ENCODE measurements at regions not wholly inside any gene's neighbourhood (a gene's known extent, or its start where the extent isn't known, plus 50 kb on each side); places are given as distances from the start of the nearest gene placed in this dataset.
"Not testable (repeated sequence)": the region's sequence is repeated elsewhere in the genome, so short reads cannot be mapped to it uniquely, and the experiment has no call there.

DNA sequence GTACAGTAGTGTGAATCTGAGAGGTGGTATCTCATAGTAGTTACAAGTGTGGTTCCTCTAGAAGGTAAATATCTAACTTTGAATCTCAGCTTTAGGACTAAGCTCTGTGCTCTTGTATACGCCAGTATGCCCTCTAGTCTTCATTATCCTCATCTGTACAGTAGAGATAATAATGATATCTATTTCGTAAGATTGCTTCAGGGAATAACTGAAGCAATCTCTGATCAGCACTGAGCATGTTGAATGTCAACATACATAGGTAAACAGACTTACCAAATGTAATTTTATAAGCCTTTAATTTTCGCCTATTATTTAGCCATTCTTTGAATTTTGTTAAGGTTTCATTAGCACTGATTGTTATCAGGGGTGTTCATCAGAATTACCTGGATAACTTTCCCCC, 175.2 kb upstream of the ANKRD50 start:
- no peak for DNase-seq (ENCODE audit: low spot score)

DNA sequence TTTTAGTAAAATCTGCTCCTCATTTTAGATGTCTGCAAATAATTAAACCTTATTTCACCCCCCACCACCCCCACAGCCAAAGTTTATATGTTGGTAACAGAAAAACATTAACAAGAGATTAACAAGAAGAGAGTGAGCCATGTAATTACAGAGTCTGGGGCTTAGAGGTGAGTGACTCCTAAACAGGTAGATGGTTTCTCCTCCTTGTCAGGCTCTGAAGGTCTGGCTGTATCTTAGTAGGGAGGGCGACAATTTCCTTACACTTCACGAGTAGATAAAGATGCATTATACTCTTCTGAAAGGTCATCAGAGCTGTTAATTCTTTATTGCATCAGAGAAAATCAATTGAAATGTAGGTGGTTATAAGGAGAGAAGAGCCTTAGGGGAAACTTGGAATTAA, 171.8 kb upstream of the ANKRD50 start:
- no peak for DNase-seq (ENCODE audit: low spot score)

DNA sequence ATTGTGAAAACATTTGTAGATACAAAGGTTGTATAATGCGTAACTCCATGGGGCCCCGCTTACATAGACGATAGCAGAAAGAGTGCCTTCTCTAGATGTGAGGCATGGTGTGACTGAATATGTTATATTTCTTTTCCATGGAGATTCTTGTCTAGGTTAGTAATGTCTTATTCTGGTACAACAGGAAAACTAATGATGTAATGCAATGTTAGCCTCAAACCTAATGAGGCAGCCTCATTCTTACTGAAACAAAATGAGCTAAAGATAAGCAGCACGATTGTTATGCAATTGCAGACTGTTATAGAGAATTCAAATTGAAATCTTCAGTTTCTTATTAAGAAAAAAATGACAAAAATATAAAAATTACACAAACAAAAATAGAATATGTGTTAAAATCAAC, 171.1 kb upstream of the ANKRD50 start:
- no peak for DNase-seq (ENCODE audit: low spot score)

DNA sequence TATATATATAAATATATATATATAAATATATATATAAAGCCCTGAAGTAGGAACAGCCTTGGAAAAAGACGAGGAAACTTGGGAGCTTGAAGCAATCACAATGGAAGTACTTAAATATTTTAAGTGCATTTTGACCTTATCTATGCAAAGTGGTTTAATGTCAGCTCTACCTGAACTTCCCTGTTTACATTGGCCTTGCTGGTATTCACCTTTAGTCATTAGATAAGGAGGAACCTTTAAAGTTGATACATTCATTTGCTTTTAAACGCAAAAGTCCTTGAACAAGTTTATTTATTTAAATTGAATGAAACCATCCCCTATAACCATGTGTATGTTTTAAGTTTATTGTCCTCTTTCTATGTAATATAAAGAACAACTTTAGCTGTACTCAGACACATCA, 166.7 kb upstream of the ANKRD50 start:
- DNase-seq (ENCODE audit: low spot score), result no peak

DNA sequence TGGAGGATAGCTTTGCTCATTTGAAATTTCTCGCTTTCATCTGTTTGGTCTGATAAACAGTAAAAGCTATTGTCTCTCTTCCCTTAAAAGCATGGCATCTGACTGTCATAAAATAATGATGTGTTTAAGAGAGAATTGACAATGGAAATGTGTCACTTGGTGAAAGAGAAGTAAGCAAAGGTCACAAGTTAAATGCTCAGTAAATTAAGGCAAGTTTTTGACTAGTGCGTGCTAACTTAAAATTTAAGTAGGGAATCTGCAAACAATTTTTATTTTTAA, 161.6 kb upstream of the ANKRD50 start:
- DNase-seq (ENCODE audit: low spot score), result no peak

DNA sequence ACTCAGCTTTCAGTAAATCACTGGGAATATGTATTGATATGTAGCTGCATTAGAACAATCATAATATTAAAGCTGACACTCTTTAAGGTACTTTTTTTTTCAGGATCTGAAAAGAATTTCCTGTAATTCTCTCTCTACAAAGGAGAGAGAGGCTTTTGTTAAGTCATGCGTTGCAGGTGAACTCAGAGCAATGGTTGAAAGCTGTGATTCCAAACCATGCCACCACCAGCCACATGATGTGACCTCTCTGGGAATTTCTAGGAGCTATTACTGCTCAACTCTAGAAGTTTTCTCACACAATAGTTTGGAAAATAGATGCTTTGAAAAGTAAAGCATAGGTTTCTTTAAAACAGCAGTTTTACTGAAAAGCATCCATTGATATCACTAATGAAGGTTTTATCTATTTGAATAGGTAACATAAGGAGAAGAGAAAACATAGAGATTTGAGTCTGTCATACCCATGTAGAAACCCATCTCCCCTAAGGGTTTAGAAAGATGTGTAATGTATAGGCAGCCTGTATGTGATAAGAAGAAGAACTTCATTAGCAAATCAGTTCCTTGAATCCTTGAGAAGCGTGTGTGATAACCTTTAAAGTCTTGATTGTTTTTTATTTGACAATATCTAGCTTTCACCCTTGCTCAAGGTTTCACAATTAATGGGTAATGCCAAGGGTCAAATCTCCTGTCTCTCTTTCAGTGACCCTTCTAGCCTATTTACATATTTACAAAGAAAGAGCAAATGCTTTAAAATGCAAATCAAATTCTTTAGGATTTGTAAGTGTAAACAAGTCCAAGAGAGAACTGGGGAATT, 161.0 kb upstream of the ANKRD50 start:
- no peak for DNase-seq (ENCODE audit: low spot score)

DNA sequence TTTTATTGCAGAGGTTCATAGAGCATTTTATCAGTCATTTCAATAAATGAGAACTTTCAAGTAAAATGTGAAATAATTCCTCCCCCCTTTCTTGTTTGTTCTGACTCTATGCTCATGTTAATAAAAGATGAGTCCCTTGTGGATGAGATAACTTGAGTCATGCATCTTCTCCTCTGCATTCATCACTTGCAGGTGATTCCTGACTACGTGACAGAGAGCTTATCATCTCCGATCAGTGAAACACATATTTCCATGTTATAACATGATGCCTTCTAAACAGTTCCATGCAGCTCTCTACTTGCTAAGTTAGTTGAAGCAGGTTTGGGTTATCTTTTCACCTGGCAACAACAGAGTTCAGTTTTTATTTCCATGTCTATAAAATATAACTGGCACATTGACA, 160.1 kb upstream of the ANKRD50 start:
- DNase-seq (ENCODE audit: low spot score), result no peak

DNA sequence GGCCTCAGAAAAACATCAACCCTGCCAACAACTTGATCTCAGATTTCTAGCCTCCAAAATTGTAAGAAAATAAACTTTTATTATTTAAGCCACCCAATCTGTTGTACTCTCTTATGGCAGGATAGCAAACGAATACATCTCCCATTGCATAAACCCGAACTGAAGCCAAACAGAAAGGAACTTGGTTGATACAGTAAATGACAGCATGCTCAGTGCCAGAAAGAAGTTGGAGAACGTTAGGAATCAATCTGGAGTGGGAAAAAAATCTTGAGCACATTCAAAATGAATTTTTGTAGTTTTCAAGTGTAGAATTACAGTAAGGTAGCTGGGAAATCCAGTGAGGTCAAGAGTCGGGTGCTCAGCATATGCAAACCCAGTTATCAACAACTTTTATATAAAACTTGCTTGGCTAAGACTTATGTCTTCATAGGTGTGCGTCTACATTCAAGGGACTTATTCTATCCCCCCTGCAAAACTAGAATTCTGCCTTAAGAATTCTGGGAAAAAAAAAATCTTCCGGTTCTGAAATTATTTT, 157.5 kb upstream of the ANKRD50 start:
- no peak for DNase-seq (ENCODE audit: low spot score)

DNA sequence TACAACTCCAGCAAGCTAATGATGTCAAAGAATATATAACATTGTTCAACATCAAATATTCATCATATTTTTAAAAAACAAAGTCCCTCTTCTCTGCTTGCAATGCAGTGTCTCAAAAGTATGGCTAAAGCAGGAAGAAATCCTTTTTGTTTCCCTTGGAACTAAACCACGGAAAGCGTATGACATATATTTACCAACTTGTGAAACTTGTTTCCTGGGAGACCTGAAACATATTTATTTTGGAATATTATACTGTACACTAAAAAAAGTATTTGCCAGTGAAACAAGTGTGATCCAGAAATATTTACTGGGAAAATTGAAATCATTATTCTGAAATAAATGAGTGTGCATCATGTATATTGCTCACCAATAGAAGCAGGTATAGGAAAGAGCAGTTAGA, 156.0 kb upstream of the ANKRD50 start:
- DNase-seq (ENCODE audit: low spot score), result no peak

DNA sequence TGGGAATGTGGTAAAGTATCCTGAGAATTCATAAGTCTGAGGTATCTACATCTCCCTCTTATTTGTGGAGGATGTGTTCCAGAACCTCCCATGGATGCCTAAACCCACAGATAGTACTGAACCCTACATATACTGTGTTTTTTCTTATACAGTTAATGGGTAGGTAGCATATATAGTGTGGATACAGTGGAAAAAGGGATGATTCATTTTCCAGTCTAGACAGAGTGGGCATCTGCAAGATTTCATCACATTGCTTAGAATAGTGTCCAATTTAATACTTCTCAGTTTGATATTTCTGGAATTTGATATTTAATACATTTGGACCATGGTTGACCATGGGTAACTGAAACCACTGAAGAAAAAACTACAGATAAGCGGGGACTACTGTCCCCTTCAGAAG, 155.0 kb upstream of the ANKRD50 start:
- DNase-seq (ENCODE audit: low spot score), result no peak

DNA sequence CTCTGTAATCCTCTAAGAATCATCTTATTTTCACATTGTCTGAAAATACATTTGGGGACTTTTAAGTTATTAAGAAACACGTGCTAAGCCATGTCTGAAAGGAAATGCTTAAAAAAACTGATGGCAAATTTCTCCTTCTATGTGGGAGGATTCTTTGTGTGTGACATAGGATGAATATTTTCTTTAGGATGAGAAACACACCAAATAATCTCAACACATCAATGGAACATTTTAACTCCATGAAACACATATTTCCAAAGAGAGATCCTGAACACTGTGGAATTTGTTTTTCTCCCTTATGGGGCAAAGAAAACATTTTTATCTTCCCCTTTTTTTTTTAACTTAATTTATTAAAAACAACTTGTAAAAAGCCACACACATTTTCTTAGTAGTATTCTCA, 153.8 kb upstream of the ANKRD50 start:
- DNase-seq (ENCODE audit: low spot score), result no peak

DNA sequence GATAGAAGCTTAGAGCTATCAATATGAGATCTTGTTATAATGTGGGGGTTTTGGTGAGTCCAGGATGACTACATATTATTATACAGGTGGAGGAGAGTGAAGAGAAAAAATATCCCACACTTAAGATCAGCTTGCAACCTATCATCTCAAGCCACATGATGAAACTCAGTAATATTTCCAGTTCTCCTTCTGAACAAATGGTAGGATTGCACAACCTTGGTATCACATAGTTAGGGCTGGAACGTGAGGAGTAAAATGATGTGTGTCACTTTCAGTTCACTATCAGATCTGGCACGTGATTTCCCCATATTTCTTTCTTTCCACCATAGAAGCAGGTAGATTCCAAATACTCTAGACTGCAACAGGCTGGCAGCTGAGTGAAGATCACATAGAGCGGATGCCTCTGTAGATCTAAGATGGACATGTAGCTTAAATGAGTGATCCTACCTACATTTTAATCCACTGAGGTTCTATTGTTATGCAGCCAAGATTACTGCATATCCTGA, 150.6 kb upstream of the ANKRD50 start:
- no peak for DNase-seq (ENCODE audit: low spot score)

DNA sequence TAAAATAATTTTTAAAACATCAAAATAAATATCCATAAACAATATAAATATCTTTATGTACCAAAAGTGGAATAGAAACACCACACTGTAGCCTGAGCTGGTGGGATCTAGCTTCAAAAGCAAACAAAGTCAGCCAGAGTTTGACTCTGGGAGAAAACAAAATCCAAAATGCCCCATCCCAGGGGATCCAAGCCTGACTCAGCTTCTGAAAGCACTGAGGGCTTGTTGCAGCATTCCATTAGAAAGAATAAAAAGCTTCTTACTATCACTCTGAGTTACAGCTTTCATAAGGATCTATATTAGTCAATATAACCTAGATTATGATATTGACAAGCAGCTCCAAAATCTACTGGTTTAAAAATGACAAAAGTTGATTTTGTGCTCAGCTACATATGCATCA, 149.7 kb upstream of the ANKRD50 start:
- no peak for DNase-seq (ENCODE audit: low spot score)

DNA sequence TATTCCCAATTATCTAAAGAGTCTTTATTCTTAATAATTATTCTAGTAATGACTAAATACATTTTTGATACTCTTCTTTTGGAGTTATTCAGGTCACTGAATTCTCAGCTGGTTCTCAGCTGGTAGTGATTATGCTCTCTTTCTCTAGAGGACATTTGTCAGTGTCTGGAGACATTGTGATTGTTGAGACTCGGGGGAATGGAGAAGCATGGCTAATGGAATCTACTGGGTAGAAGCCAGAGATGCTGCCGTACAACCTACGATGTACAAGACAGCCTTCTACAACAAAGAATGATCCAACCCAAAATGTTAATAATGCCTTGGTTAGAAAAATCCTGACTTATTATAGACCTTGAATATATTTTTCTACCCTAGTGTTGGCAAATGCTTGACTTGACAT, 149.2 kb upstream of the ANKRD50 start:
- no peak for DNase-seq (ENCODE audit: low spot score)

DNA sequence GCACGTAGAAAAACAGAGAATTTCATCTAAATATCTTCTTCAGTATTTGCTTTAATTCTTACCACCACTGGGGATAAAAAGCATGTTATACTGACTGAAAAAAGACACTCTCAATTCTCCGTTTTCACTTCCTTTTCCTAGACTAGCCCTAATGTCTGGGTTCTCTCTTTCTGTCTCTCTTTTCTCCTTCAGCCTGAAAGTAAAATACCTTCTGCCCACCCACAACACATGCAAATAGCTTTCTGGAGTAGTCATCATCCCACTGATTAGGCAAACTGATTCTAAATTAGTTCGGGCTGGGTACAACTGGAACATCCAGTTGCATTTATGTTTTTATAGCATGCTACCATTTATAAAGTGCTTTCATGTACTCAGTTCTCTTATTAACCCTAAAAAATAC, 142.4 kb upstream of the ANKRD50 start:
- no peak for DNase-seq (ENCODE audit: low spot score)

DNA sequence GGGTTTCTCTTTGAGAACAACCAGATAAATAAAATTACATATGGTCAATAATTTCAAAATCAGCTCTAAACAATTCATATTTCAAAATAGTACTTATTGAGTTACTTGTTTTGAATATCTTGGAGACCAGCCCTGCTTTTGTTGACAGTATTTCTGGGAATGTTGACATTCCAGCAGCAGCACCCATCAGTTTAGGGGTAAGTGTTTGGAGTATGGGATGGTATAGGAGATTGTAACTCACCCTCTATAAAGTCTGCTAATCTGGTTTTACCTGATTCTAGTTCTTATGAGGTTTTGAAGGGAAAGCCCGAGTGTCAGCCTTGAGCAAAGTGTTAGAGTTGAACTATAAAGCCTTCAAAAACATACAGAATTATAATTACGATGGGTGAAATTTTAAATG, 139.2 kb upstream of the ANKRD50 start:
- no peak for DNase-seq (ENCODE audit: low spot score)

DNA sequence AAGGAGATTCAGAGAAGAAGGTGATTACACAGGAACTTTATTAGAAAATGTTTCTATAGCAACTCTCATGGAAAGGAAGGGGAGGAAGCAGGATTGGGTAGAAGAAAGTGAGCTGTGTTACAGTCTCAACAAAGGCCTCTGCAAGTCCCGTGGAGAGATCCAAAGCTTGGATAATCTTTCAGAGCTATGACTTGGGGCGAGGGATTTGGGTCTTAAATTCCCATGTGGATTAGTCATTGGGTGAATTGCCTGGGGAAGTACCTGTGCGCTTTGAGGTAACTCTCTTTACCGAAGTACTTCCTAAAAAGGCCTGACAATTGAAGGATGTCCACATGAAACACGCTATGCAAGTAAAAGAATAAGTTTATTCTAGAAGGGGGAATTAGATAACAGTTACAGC, 133.8 kb upstream of the ANKRD50 start:
- DNase-seq (ENCODE audit: low spot score), result no peak

DNA sequence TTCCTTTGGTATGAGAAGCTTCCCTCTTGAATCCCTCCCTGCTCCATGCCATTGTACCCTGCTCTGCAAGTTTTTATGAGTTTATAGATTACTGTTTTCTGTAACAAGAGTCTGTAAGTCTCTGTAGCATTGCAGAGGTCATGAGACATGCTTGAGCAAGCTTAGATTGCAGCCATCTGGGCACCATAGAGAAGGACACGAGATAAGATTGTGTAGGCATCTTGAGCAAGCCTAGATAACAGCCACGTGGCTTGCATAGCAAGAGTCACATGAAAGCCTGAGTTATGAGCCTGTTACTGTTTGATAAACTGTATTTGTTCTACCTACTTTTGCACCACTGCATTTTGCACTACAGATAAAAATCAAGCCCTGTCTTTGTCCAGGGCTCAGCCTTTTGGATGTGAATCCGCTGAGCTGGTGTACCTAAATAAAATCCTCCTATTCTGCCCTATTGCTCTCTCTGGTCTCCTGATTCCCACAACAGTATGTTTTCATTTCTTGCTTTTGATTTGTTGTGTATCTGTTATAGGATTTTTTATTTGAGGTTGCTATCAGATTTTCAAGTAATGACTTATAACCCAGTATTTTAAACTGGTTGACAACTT, 127.4 kb upstream of the ANKRD50 start:
- no peak for DNase-seq (ENCODE audit: low spot score)

DNA sequence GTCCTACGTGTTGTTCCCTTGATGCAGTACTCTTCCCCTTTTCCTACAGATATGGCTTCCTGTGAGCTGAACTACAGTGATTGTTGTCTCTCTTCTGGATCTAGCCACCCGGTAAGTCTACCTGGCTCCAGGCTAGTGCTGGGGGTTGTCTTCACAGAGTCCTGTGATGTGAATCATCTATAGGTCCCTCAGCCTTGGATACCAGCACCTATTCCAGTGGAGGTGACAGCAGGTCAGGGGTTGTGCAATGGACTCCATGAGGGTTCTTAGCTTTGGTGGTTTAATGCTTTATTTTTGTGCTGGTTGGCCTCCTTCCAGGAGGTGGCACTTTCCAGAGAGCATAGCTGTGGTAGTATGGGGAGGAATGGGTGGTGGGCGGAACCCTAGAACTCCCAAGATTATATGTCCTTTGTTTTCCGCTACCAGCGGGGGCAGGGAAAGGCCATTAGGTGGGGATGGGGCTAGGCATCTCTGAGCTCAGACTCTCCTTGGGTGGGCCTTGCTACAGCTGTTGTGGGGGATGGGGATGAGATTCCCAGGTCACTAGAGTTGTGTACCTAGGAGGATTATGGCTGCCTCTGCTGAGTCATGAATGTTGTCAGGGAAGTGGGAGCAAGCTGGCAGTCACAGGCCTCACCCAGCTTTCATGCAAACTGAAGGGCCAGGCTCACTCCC, 121.4 kb upstream of the ANKRD50 start:
- DNase-seq (ENCODE audit: low spot score), result no peak

DNA sequence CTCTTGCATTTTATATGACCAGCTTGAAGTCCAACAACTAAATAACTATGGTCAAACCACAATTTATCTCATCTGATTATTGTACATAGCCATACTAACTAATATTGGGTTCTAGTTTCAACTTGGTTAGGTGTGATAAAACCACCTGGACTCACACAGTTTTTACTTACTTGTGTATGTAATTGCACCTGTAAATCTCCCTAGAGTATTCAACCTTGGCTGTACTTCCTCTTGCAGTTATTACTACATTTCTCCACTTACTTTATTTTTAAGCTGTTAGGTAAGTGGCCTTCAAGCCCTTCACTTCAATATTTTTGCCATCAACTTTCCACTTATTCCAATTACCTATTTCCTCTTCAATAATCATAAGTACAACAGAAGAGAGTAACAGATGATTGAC, 115.8 kb upstream of the ANKRD50 start:
- no peak for DNase-seq (ENCODE audit: low spot score)

DNA sequence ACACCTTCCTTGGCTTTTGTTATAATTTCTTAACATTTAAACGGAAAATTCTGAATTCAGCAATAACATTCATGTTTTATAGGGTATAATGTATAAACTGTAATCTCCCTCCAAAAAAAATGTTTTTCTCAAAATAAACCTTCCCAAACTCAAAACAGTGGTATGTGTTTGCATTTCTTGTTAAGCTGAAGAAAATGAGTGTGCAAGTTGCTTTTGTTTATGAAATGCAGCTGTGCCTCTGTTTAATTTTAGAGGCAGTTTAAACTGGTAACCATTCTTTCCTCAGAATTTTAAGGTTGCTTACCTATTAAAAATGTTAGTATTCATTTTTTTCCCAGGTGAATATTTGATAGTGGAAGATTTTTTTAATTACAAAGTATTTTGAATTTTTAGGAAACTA, 105.0 kb upstream of the ANKRD50 start:
- no peak for DNase-seq (ENCODE audit: low spot score)

DNA sequence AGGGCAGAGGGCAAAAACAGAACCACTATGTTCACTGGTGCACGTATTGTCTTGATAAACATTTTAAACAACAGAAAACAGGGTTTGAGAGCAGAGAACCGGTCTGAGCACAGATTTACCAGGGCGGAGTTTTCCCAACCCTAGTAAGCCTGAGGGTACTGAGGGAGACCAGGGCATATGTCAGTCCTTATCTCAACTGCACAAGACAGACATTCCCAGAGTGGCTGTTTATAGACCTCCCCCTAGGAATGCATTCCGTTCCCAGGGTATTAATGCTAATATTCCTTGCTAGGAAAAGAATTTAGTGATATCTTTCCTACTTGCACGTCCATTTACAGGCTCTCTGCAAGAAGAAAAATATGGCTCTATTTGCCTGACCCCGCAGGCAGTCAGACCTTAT, 99.7 kb upstream of the ANKRD50 start:
- not testable (repeated sequence) for DNase-seq (ENCODE audit: low spot score)

DNA sequence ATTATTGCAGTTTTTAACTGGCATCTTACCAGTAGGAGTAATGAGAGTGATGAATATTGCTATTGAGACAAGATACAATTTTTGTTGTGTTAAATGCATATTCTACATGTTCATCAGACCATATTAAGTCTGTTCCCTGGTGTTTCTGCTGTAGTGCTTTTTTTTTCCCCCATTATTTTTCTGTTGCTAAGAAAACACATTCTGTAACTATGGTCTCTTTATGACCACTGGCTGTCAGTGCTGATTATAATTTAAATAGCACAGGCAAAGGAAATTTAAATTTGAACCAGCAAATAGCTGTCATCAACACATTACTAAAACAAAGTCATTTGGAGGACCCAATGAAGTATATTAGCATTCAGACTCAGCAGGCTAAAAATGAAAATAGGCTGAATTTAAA, 98.3 kb upstream of the ANKRD50 start:
- no peak for DNase-seq (ENCODE audit: low spot score)

Measured in globus pallidus (tissue), 1 donor.